GM23338 (cell line): ENCODE measurements at regions not wholly inside any gene's neighbourhood (a gene's known extent, or its start where the extent isn't known, plus 50 kb on each side); places are given as distances from the start of the nearest gene placed in this dataset.

Experiments used
- ATAC-seq: fragments of 200-7000 bp; cut with Tn5 transposase; 3 replicates; pipeline ENCODE4 v1.9.1; 2020
- DNase-seq: peaks from one replicate; pipeline ENCODE4 v3.0.0-alpha.2; 2015; ENCODE audit warnings: low spot score
- H2AFZ ChIP-seq: fragments of 200-600 bp; sonication (generic); 2 replicates; pipeline ENCODE4 v1.8.0; 2016; ENCODE audit warnings: antibody characterized with exemption, mild to moderate bottlenecking, moderate library complexity
- H3F3A ChIP-seq: fragments of 200-600 bp; sonication (generic); replicated peaks from 2 replicates; pipeline ENCODE4 v1.8.0; 2017; ENCODE audit warnings: antibody characterized with exemption, mixed run types, low read depth
- H3K27ac ChIP-seq: fragments of 200-600 bp; sonication (generic); 2 replicates; pipeline ENCODE4 v1.6.1; 2016; ENCODE audit warnings: low read depth
- H3K27me3 ChIP-seq: fragments of 200-600 bp; sonication (generic); 2 replicates; pipeline ENCODE4 v1.8.0; 2016; ENCODE audit warnings: mild to moderate bottlenecking, mixed run types, moderate library complexity; ENCODE audit not compliant: insufficient read depth
- H3K36me3 ChIP-seq: fragments of 200-600 bp; sonication (generic); 2 replicates; pipeline ENCODE4 v1.8.0; 2016; ENCODE audit warnings: mild to moderate bottlenecking; ENCODE audit not compliant: insufficient read depth
- H3K4me1 ChIP-seq: fragments of 200-600 bp; sonication (generic); 2 replicates; pipeline ENCODE4 v1.8.0; 2016; ENCODE audit warnings: mild to moderate bottlenecking, moderate library complexity; ENCODE audit not compliant: insufficient read depth
- H3K4me2 ChIP-seq: fragments of 200-600 bp; sonication (generic); 2 replicates; pipeline ENCODE4 v1.7.1; 2017; ENCODE audit warnings: mixed run types
- H3K4me3 ChIP-seq: fragments of 200-600 bp; sonication (generic); 2 replicates; pipeline ENCODE4 v1.6.1; 2016; ENCODE audit warnings: mixed run types
- H3K79me2 ChIP-seq: fragments of 200-600 bp; sonication (generic); replicated peaks from 2 replicates; pipeline ENCODE4 v1.8.0; 2017; ENCODE audit warnings: mild to moderate bottlenecking; ENCODE audit not compliant: insufficient read depth
- H3K9me2 ChIP-seq: fragments of 200-600 bp; sonication (generic); 2 replicates; pipeline ENCODE4 v1.8.0; 2017; ENCODE audit not compliant: insufficient read depth
- H4K20me1 ChIP-seq: fragments of 200-600 bp; sonication (generic); replicated peaks from 2 replicates; pipeline ENCODE4 v1.8.0; 2017; ENCODE audit warnings: mild to moderate bottlenecking; ENCODE audit not compliant: insufficient read depth
- H3K27ac Mint-ChIP-seq: 2 replicates; pipeline ENCODE4 v1.8.0; 2020; ENCODE audit warnings: inconsistent platforms, mild to moderate bottlenecking, moderate library complexity, mixed read lengths
- H3K27me3 Mint-ChIP-seq: 3 replicates; pipeline ENCODE4 v1.8.0; 2022; ENCODE audit warnings: low read depth, mild to moderate bottlenecking, moderate library complexity, mixed read lengths, inconsistent platforms; ENCODE audit not compliant: insufficient read depth, poor library complexity
- H3K36me3 Mint-ChIP-seq: 3 replicates; pipeline ENCODE4 v1.8.0; 2021; ENCODE audit warnings: low read depth, mild to moderate bottlenecking, inconsistent platforms, moderate library complexity, mixed read lengths
- H3K4me1 Mint-ChIP-seq: 3 replicates; pipeline ENCODE4 v1.8.0; 2020; ENCODE audit warnings: mild to moderate bottlenecking, inconsistent platforms, mixed read lengths
- H3K4me3 Mint-ChIP-seq: 3 replicates; pipeline ENCODE4 v1.8.0; 2021; ENCODE audit warnings: moderate library complexity, mild to moderate bottlenecking, inconsistent platforms, mixed read lengths
- H3K9me3 Mint-ChIP-seq: 3 replicates; pipeline ENCODE4 v1.8.0; 2020; ENCODE audit warnings: moderate library complexity, mild to moderate bottlenecking, inconsistent platforms, mixed read lengths
- CREB1 ChIP-seq: fragments of 250-450 bp; sonication (Bioruptor Pico); IDR thresholded peaks from 2 replicates; pipeline ENCODE4 v1.5.0; 2020; ENCODE audit warnings: low read depth, mild to moderate bottlenecking, moderate library complexity
- CTCF ChIP-seq, 2 experiments: fragments of 200-600 bp in 1 of 2; sonication (generic) in 1 of 2; conservative IDR thresholded peaks; 2 replicates each; pipeline versions ENCODE4 v1.5.1 to v1.6.1; 2016 to 2017; ENCODE audit warnings: antibody characterized with exemption in 2 of 2, low read depth in 2 of 2, mild to moderate bottlenecking in 2 of 2, moderate library complexity in 1 of 2
- EZH2 ChIP-seq: fragments of 200-600 bp; sonication (generic); IDR thresholded peaks from one replicate; pipeline ENCODE4 v1.8.0; 2017; ENCODE audit warnings: antibody characterized with exemption, mild to moderate bottlenecking, low read depth; ENCODE audit not compliant: unreplicated experiment
- EZH2phosphoT487 ChIP-seq: fragments of 200-600 bp; sonication (generic); IDR thresholded peaks from one replicate; pipeline ENCODE4 v1.8.1; 2018; ENCODE audit warnings: antibody characterized with exemption; ENCODE audit not compliant: unreplicated experiment
- JUNB ChIP-seq: IDR thresholded peaks from one replicate; pipeline ENCODE4 v1.6.1; 2016; ENCODE audit warnings: antibody characterized with exemption; ENCODE audit not compliant: unreplicated experiment
- NANOG ChIP-seq: IDR thresholded peaks from 2 replicates; pipeline ENCODE4 v1.6.1; 2016; ENCODE audit warnings: antibody characterized with exemption, borderline replicate concordance
- POLR2AphosphoS5 ChIP-seq: IDR thresholded peaks from 2 replicates; pipeline ENCODE4 v1.6.1; 2016; ENCODE audit warnings: antibody characterized with exemption, low read depth
- REST ChIP-seq: IDR thresholded peaks from one replicate; pipeline ENCODE4 v1.6.1; 2018; ENCODE audit warnings: antibody characterized with exemption; ENCODE audit not compliant: unreplicated experiment
- STAT1 ChIP-seq: IDR thresholded peaks from one replicate; pipeline ENCODE4 v1.6.1; 2016; ENCODE audit warnings: antibody characterized with exemption; ENCODE audit not compliant: unreplicated experiment
- ZNF114 ChIP-seq: fragments of 250-450 bp; sonication (Bioruptor Pico); IDR thresholded peaks from 2 replicates; pipeline ENCODE4 v1.5.0; 2020; ENCODE audit warnings: mild to moderate bottlenecking, moderate library complexity
- ZNF331 ChIP-seq: fragments of 250-450 bp; sonication (Bioruptor Pico); IDR thresholded peaks from 2 replicates; pipeline ENCODE4 v1.5.0; 2020; ENCODE audit warnings: low read depth, mild to moderate bottlenecking, moderate library complexity
- ZNF462 ChIP-seq: fragments of 250-450 bp; sonication (Bioruptor Pico); IDR thresholded peaks from 2 replicates; pipeline ENCODE4 v1.5.0; 2020; ENCODE audit warnings: mild to moderate bottlenecking, moderate library complexity
- TF ChIP-seq, protein P1 (sequence below): IDR thresholded peaks from 2 replicates; pipeline ENCODE4 v1.6.1; 2016; ENCODE audit warnings: antibody characterized with exemption

DNA sequence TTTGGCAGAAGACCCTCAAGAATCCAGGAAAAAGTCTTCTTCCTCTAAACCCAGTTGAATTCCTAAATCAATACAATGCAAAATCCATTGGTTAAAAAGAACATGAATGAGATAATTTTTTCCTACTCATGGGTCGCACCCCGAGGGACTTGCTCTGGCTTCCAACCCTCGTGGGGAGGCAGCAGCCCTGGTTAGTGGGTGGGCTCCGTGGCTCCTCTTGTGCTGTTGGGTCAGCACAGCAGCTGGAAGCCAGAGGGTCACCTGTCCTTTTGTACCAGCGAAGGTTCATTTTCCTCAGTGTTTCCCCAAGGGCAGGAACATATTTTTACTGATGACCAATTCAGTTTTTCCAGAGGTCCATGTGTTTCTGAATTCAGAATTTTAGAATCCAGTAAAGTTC, 120.6 kb upstream of the S1PR3 start:
- DNase-seq (no peak), ATAC-seq (no peak)
- Histone ChIP-seq H3K79me2 (no peaks in the 10 kb centered on the region), H3K4me1 (no peaks in the 10 kb centered on the region), H3K9me2 (no peaks in the 10 kb centered on the region), H4K20me1 (no peaks in the 10 kb centered on the region), H2AFZ (no peak overlapping the region), H3F3A (no peaks in the 10 kb centered on the region), H3K27me3 (no peaks in the 10 kb centered on the region), H3K27ac (no peak overlapping the region), H3K36me3 (no peaks in the 10 kb centered on the region), H3K4me3 (no peak overlapping the region), H3K4me2 (no peak overlapping the region)
- H3K4me1 Mint-ChIP-seq, result no peaks in the 10 kb centered on the region
- no peak overlapping the region for H3K27ac Mint-ChIP-seq
- TF ChIP-seq REST, result no peak
- TF ChIP-seq, protein P1, sequence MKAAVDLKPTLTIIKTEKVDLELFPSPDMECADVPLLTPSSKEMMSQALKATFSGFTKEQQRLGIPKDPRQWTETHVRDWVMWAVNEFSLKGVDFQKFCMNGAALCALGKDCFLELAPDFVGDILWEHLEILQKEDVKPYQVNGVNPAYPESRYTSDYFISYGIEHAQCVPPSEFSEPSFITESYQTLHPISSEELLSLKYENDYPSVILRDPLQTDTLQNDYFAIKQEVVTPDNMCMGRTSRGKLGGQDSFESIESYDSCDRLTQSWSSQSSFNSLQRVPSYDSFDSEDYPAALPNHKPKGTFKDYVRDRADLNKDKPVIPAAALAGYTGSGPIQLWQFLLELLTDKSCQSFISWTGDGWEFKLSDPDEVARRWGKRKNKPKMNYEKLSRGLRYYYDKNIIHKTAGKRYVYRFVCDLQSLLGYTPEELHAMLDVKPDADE, result no peak
- no peak for TF ChIP-seq NANOG
- no peak for TF ChIP-seq CREB1 (CRISPR knock-in tag)
- TF ChIP-seq EZH2, result no peak
- no peak for TF ChIP-seq EZH2phosphoT487
- TF ChIP-seq ZNF462 (CRISPR knock-in tag), result no peak
- no peak for TF ChIP-seq CTCF (conservative IDR thresholded peaks at IDR 0.05; ENCODE audit: low read depth in 2 of 2)
- no peak for TF ChIP-seq STAT1
- TF ChIP-seq ZNF114 (CRISPR knock-in tag), result no peak
- no peak for TF ChIP-seq POLR2AphosphoS5
- no peak for TF ChIP-seq ZNF331
- no peak for TF ChIP-seq JUNB
- H3K4me3 Mint-ChIP-seq, result no peak overlapping the region
- peaks cover 11% of the 10 kb centered on the region for H3K9me3 Mint-ChIP-seq
- peaks cover 11% of the 10 kb centered on the region for H3K27me3 Mint-ChIP-seq
- no peaks in the 10 kb centered on the region for H3K36me3 Mint-ChIP-seq
